Progenitor cell of endocrine pancreas (in vitro differentiated cells): ENCODE measurements at regions not wholly inside any gene's neighbourhood (a gene's known extent, or its start where the extent isn't known, plus 50 kb on each side); places are given as distances from the start of the nearest gene placed in this dataset.

ENCODE experiments used
- DNase-seq: peaks from one replicate; pipeline ENCODE4 v3.0.0; 2021; ENCODE audit warnings: low spot score; ENCODE audit not compliant: unreplicated experiment
- H3K27ac Mint-ChIP-seq: 2 replicates; pipeline ENCODE4 v1.8.0; 2021; ENCODE audit warnings: mild to moderate bottlenecking, moderate library complexity, mixed read lengths
- H3K27me3 Mint-ChIP-seq: 2 replicates; pipeline ENCODE4 v1.8.0; 2021; ENCODE audit warnings: mixed read lengths
- H3K36me3 Mint-ChIP-seq: 2 replicates; pipeline ENCODE4 v1.8.0; 2022; ENCODE audit warnings: mixed read lengths; ENCODE audit not compliant: insufficient read depth
- H3K4me1 Mint-ChIP-seq: 2 replicates; pipeline ENCODE4 v1.8.0; 2021; ENCODE audit warnings: low read depth, mixed read lengths
- H3K4me3 Mint-ChIP-seq: 2 replicates; pipeline ENCODE4 v1.8.0; 2021; ENCODE audit warnings: low read depth, mild to moderate bottlenecking, moderate library complexity, mixed read lengths
- H3K9me3 Mint-ChIP-seq: 2 replicates; pipeline ENCODE4 v1.8.0; 2021; ENCODE audit warnings: low read depth, mixed read lengths
- CTCF ChIP-seq: fragments of 200-600 bp; sonication (generic); IDR thresholded peaks from one replicate; pipeline ENCODE4 v1.5.0; 2021; ENCODE audit warnings: antibody characterized with exemption, mild to moderate bottlenecking; ENCODE audit not compliant: unreplicated experiment

GRCh38 chr5:112637343-112637742 is 100.3 kb upstream of the APC start:
- Mint-ChIP-seq H3K9me3 (no peaks in the 10 kb centered on the region), H3K27ac (no peak overlapping the region), H3K27me3 (peaks cover 3% of the 10 kb centered on the region), H3K4me1 (peaks cover 6% of the 10 kb centered on the region), H3K36me3 (no peaks in the 10 kb centered on the region), H3K4me3 (no peak overlapping the region)
- no peak for DNase-seq
- no peak for TF ChIP-seq CTCF

GRCh38 chr5:112640546-112640945 is 97.1 kb upstream of the APC start:
- H3K36me3 Mint-ChIP-seq = no peaks in the 10 kb centered on the region
- no peak overlapping the region for H3K27ac Mint-ChIP-seq
- no peak for TF ChIP-seq CTCF
- H3K4me3 Mint-ChIP-seq = no peak overlapping the region
- peaks cover 7% of the 10 kb centered on the region for H3K4me1 Mint-ChIP-seq
- no peak for DNase-seq
- H3K9me3 Mint-ChIP-seq = no peaks in the 10 kb centered on the region
- H3K27me3 Mint-ChIP-seq = peaks cover 7% of the 10 kb centered on the region

GRCh38 chr5:112641515-112642110 is 96.1 kb upstream of the APC start:
- no peak for TF ChIP-seq CTCF
- Mint-ChIP-seq H3K4me3 (no peak overlapping the region), H3K9me3 (no peaks in the 10 kb centered on the region), H3K27me3 (peaks cover 7% of the 10 kb centered on the region), H3K27ac (no peak overlapping the region), H3K36me3 (no peaks in the 10 kb centered on the region), H3K4me1 (peaks cover 2% of the 10 kb centered on the region)
- DNase-seq = no peak

GRCh38 chr5:112642885-112643284 is 94.8 kb upstream of the APC start:
- TF ChIP-seq CTCF = no peak
- H3K9me3 Mint-ChIP-seq = no peaks in the 10 kb centered on the region
- peaks cover 2% of the 10 kb centered on the region for H3K4me1 Mint-ChIP-seq
- no peaks in the 10 kb centered on the region for H3K36me3 Mint-ChIP-seq
- no peak for DNase-seq
- H3K27me3 Mint-ChIP-seq = peaks cover 7% of the 10 kb centered on the region
- H3K27ac Mint-ChIP-seq = no peak overlapping the region
- H3K4me3 Mint-ChIP-seq = no peak overlapping the region

- DNase-seq = no peak
- Mint-ChIP-seq H3K9me3 (no peaks in the 10 kb centered on the region), H3K27me3 (peaks cover 7% of the 10 kb centered on the region), H3K4me1 (peaks cover 2% of the 10 kb centered on the region), H3K36me3 (no peaks in the 10 kb centered on the region), H3K27ac (no peak overlapping the region), H3K4me3 (no peak overlapping the region)
- TF ChIP-seq CTCF = no peak
These were observed 94.2 kb upstream of the APC start for GRCh38 chr5:112643339-112643971.
